Activated gamma-delta T cell treated with anti-CD3 and anti-CD28 coated beads, Interleukin-2, amount 50 U/mL, for 16 hours (primary cell): ENCODE measurements at regions not wholly inside any gene's neighbourhood (a gene's known extent, or its start where the extent isn't known, plus 50 kb on each side); places are given as distances from the start of the nearest gene placed in this dataset.

Experiments used
- DNase-seq: peaks from one replicate; pipeline ENCODE4 v3.0.0-alpha.2; 2020; ENCODE audit warnings: low read depth

DNA sequence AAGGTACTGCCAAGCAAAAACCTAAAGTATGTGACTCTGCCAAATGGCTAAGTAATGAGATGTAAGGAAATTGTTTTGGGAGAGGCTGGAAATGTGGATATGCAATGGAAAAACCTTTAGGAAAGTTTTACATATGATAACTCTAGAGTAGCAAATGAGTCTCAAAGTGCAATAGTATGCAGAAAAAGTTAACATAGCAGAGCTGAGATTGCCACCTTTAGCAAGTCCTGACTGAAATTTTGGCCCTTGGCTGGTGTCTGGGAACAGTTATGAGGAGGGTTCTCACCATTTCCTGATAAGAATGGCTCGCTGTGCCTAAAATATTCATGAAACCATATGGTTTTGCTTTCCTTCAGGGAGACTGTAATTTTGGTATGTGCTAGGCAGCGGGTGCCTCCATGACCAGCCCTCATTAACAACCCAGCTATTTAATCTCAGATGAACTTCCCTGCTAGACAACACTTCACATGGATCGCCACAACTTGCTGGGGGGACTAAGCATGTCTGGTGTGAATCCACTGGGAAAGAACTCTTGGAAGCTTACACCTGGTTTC lies 72.3 kb upstream of the ERBB4 start:
- no peak for DNase-seq

DNA sequence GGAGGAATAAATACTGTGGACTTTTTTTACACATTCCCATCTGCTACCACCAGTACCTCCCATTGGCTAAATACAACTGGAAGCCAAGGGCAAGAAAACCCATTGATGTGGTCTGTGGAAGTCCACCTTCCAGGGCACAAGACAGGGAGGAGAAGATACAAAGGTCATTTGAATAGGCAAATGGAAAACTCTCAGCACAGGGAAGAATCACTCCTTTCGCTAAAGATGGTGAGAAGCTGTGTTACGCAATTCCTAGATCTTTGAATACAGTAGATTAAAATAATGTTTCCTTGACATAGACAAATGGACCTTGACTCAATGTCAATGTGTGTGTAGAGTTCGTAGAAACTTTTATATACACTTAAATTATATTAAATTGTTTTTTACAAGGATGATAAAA lies 70.9 kb upstream of the ERBB4 start:
- DNase-seq: no peak

DNA sequence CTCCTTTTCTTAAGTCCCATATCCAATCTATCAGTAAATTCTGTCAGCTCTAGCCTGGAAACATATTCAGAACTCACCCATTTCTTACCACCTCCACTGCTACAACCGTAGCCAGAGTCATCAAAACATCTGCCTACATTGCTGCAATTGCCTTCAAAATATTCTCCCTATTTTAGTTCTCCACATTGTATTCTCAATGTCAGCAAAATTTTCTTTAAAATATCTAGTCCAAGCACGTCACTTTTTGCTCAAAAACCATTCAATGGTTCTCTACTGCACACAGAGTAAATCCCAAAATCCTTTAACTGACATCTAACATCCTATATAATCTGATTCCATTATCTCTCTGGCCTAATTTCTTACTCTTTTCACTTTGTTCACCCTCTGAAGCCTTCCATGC lies 68.5 kb upstream of the ERBB4 start:
- DNase-seq: no peak

DNA sequence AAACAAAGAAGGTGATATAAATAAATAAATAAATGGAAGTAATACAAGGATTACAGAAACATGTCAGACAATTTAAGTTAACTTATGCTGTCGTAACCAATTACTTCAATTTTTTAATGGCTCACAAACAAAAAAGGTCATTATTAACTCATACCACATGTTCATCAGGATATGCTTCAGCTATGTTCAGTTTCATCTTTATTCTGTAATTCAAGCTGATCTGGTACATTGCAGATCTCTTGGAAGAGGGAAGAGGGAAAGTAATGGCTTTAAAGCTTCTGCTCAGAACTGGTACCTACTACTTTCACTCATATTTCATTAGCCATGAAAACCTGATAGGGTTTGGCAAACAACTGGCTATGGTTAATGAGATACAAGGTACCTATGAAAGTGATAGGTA lies 67.6 kb upstream of the ERBB4 start:
- DNase-seq: no peak

DNA sequence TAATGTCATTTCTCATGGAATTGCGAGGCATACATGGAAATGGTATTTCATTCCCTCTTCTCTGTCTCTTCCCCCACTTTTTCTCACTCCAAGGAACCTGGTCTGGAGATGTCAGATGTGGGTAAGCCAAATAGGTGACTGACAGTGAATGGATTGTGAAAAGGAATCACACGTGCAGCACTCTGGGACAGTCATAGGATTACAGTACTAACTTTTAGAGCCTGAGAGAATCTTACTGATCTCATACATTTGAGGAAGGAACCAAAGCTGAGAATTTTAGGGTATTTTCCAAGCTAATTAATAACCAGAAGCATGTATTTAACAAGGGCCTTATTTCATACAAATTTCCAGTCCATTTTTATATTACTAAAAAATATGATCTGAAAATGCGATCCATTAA lies 58.1 kb upstream of the ERBB4 start:
- no peak for DNase-seq

DNA sequence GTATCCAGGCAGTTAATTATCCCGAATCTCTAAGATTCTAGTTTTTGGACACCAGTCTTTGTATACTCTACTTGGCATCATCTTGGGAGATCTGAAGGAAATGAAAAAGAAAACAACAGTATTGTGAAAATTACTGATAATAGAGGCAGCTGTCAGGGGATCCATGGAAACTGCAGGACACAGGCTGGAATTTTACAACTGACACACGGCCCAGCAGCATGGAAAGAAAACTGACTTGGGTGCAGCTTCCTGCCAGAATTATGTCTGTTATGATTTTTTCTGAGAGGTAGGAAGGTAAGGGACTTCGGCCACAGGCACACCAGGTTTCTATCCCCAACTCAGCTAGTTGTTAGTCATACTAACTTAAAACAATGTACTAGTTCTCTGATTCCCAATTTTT lies 57.7 kb upstream of the ERBB4 start:
- DNase-seq: no peak

DNA sequence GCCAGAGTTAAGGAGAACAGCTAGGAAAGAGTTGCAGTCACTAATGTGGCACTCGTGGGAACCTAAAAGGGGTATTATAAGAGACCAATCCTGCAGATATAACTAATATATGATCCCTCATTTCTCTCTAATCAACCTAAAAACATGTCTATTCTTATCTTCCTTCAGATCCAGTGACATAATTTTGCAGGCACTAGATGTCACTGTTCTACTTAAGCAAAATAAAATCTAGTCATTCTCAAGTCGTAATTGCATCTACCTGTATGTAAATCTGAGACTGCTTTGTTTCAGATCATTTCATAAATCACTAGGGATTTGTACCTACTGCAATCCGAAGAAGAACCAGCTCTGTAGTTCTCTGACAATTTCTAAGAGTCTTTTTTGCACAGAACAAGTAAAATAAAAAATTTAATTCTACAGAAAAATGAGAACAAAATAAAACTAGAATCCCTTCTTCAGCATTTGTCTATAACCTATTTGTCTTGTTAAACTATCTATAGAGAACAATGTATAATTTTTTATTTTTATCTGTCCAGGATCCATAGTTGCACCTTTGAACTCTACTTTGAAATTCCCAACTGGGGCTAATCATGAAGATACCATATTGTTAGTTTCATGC lies 56.5 kb upstream of the ERBB4 start:
- no peak for DNase-seq

DNA sequence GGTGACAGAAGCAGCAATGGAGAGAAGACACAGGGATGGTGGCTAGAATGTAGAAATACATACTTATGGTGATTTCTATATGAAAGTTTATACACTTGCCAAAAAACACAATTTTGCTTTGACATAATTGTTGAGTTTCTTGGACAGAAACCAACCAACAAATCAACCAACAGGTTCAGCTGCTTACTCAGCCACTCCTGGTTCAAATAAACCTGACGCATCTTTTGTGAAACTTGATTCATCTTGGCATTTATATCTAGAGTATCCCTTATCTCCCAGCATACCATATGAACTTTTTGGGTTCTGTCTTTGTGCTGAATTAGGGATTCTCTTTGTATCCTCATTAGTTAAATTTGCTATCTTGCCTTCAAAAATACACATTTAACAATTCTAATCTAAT lies 54.1 kb upstream of the ERBB4 start:
- DNase-seq: no peak
